Upper lobe of left lung (tissue), 6 donors: ENCODE measurements at regions not wholly inside any gene's neighbourhood (a gene's known extent, or its start where the extent isn't known, plus 50 kb on each side); places are given as distances from the start of the nearest gene placed in this dataset.
"Not testable (repeated sequence)": the region's sequence is repeated elsewhere in the genome, so short reads cannot be mapped to it uniquely, and the experiment has no call there.

ENCODE experiments used
- ATAC-seq, 2 donors: fragments of 200-7000 bp; cut with Tn5 transposase; one replicate each; pipeline ENCODE4 v1.9.1; 2022; ENCODE audit warnings: mild to moderate bottlenecking in 2 of 2, moderate library complexity in 2 of 2; ENCODE audit not compliant: low FRiP score in 2 of 2
- DNase-seq, 2 donors: peaks; one replicate each; pipeline ENCODE4 v3.0.0-alpha.2; 2019 to 2020
- H3K27ac ChIP-seq, 4 donors: fragments of 200-600 bp; sonication (generic); one replicate each; pipeline ENCODE4 v1.5.1; 2016 to 2019
- H3K27me3 ChIP-seq, 4 donors: fragments of 200-600 bp; sonication (generic); one replicate each; pipeline ENCODE4 v1.5.1; 2017 to 2019
- H3K36me3 ChIP-seq, 4 donors: fragments of 200-600 bp; sonication (generic); one replicate each; pipeline ENCODE4 v1.5.1; 2016 to 2019
- H3K4me1 ChIP-seq, 4 donors: fragments of 200-600 bp; sonication (generic); one replicate each; pipeline ENCODE4 v1.5.1; 2018 to 2019
- H3K4me3 ChIP-seq, 4 donors: fragments of 200-600 bp; sonication (generic); one replicate each; pipeline ENCODE4 v1.5.1; 2017 to 2019; ENCODE audit warnings: mild to moderate bottlenecking in 2 of 4, moderate library complexity in 1 of 4
- H3K9me3 ChIP-seq, 4 donors: fragments of 200-600 bp; sonication (generic); one replicate each; pipeline ENCODE4 v1.5.1; 2018 to 2019
- EP300 ChIP-seq, 4 donors: sonication (generic); formaldehyde crosslinking; IDR thresholded peaks; one replicate each; pipeline ENCODE4 v1.5.1; 2017; ENCODE audit warnings: antibody characterized with exemption in 4 of 4, control low read depth in 2 of 4
- POLR2A ChIP-seq, 4 donors: fragments of 450-650 bp; IDR thresholded peaks; one replicate each; pipeline ENCODE4 v1.5.1; 2016 to 2017; ENCODE audit warnings: antibody characterized with exemption in 4 of 4, mild to moderate bottlenecking in 2 of 4
- POLR2AphosphoS5 ChIP-seq, 2 donors: sonication (generic); formaldehyde crosslinking; IDR thresholded peaks; one replicate each; pipeline ENCODE4 v1.5.1; 2017; ENCODE audit warnings: antibody characterized with exemption in 2 of 2
- WGBS, 2 donors: methylation state at CpG; one replicate each; pipeline ENCODE4 v1.1.5; 2017 to 2018; 5-methylcytosine and 5-hydroxymethylcytosine counted together
- TF ChIP-seq, protein P1 (sequence below), 6 experiments: fragments of 450-650 bp in 4 of 6; fragments of 200-600 bp in 2 of 6; sonication (generic) in 2 of 6; IDR thresholded peaks; one replicate each; pipeline ENCODE4 v1.5.1; 2016 to 2019; ENCODE audit warnings: antibody characterized with exemption in 6 of 6
- donor health status: DM: no; HTN: no; CAD: no; lungs with moderate emphysema.
- donor health status: DM: no; HTN: yes; CAD: no; lungs with severe emphysema.

DNA sequence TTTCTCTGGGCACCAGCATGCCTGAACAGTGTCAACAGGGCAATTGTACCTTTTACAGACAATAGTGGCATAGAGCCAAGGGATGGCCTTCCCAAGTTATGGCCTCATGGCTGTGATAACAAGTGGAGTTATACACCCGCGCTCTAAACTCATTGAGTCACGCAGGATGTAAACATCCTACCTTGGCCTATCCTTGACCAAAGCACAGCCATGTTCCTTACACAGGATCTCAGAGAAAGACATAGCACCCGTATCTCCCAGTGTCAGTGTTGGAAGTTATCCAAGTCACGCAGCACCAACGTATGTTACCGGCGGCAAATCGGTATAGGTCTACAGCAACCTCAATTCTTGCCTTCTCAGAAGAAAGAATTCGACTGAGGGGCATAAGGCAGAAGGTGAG is 1654.9 kb upstream of the LRRTM3 start:
- Histone ChIP-seq H3K36me3 (no peaks in the 10 kb centered on the region), H3K4me3 (no peak overlapping the region), H3K4me1 (no peaks in the 10 kb centered on the region), H3K27me3 (no peaks in the 10 kb centered on the region), H3K9me3 (no peaks in the 10 kb centered on the region), H3K27ac (no peak overlapping the region)
- 87 to 93% methylated on average over 10 of the region's 10 CpGs for WGBS, 2 donors
- DNase-seq (no peak), ATAC-seq (no peak)
- no peak for TF ChIP-seq POLR2AphosphoS5 (IDR thresholded peaks at IDR 0.05)
- no peak for TF ChIP-seq EP300 (IDR thresholded peaks at IDR 0.05)
- TF ChIP-seq POLR2A (IDR thresholded peaks at IDR 0.05): no peak
- TF ChIP-seq, protein P1, sequence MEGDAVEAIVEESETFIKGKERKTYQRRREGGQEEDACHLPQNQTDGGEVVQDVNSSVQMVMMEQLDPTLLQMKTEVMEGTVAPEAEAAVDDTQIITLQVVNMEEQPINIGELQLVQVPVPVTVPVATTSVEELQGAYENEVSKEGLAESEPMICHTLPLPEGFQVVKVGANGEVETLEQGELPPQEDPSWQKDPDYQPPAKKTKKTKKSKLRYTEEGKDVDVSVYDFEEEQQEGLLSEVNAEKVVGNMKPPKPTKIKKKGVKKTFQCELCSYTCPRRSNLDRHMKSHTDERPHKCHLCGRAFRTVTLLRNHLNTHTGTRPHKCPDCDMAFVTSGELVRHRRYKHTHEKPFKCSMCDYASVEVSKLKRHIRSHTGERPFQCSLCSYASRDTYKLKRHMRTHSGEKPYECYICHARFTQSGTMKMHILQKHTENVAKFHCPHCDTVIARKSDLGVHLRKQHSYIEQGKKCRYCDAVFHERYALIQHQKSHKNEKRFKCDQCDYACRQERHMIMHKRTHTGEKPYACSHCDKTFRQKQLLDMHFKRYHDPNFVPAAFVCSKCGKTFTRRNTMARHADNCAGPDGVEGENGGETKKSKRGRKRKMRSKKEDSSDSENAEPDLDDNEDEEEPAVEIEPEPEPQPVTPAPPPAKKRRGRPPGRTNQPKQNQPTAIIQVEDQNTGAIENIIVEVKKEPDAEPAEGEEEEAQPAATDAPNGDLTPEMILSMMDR (IDR thresholded peaks at IDR 0.05): no peak

DNA sequence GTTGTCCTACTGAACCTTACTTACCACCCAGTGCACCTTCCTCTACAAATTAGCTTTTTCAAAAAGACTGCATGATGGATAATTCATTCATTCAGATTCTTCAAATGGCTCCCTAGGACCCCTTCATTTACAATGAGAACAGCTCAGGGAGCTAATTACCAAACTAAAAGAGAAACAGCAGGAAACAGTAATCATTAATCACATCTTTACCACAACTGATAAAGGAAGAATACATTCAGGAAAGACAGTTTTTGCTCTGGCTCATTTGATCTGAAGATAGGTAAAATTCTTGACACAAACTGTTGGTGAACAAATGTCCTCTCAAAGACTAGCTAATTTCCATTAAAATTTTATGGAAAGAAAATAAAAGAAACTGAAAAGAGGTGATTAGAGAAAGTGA is 1652.7 kb upstream of the LRRTM3 start:
- ATAC-seq (no peak), DNase-seq (no peak)
- Histone ChIP-seq H3K9me3 (no peaks in the 10 kb centered on the region), H3K36me3 (no peaks in the 10 kb centered on the region), H3K4me3 (no peak overlapping the region), H3K27ac (no peak overlapping the region), H3K27me3 (no peaks in the 10 kb centered on the region), H3K4me1 (no peaks in the 10 kb centered on the region)
- no peak for TF ChIP-seq POLR2AphosphoS5 (IDR thresholded peaks at IDR 0.05)
- TF ChIP-seq, protein P1 (IDR thresholded peaks at IDR 0.05): no peak
- TF ChIP-seq EP300 (IDR thresholded peaks at IDR 0.05): no peak
- no peak for TF ChIP-seq POLR2A (IDR thresholded peaks at IDR 0.05)

DNA sequence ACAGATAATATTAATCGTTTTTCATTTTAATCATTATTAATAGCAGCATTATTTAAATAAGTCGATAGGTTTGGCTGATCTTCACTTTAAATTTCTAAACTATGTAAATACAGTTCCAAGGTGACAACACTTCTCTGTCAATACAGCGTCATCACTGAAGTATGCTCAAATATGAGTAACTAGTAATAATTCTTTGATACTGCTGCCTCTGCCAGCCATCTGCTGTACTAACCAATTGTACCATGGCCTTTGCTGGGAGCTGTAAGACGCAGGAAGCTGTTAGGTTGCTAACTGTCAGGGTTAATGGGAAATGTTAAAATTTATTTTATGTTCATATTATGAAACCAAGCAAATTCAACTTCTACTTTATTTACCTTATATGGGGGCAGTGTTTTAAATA is 1650.5 kb upstream of the LRRTM3 start:
- H3K9me3 ChIP-seq: peaks cover 0 to 6% (median 3%) of the 10 kb centered on the region in 4 donors
- H3K27ac ChIP-seq: no peak overlapping the region
- no peak overlapping the region for H3K4me3 ChIP-seq
- no peaks in the 10 kb centered on the region for H3K36me3 ChIP-seq
- 58 to 84% methylated on average over 4 of the region's 4 CpGs for WGBS, 2 donors
- TF ChIP-seq EP300 (IDR thresholded peaks at IDR 0.05) (no peak), POLR2A (IDR thresholded peaks at IDR 0.05) (no peak), POLR2AphosphoS5 (IDR thresholded peaks at IDR 0.05) (no peak)
- TF ChIP-seq, protein P1 (IDR thresholded peaks at IDR 0.05): no peak
- no peaks in the 10 kb centered on the region for H3K4me1 ChIP-seq
- ATAC-seq (no peak), DNase-seq (no peak)
- no peaks in the 10 kb centered on the region for H3K27me3 ChIP-seq

DNA sequence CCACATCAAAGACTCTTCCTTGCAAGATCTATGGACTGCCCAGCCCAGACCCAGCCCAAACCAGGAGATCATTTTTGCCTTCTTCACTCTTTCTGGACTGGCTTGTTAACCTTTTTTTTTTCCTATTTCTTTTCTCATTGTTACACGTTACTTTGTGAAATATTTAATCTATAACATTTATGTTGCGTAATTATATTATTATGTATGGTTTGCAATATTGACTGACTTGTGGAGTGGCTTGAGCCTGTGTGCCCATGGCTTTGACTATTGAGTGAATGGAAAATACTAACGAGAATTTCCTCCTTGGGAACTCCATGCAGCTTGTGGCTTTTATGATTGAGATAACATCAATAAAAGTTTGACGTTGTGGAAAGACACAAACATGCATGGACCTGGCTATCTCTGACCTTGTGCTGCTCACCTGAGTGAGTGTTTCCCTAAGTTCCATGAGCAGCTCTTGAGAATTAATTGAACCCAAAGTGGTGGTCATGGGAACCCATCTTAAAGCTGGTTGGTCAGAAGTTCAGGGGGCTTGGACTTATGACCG is 1641.3 kb upstream of the LRRTM3 start:
- Histone ChIP-seq H3K27ac (no peak overlapping the region), H3K4me1 (no peaks in the 10 kb centered on the region), H3K4me3 (no peak overlapping the region), H3K27me3 (no peaks in the 10 kb centered on the region), H3K9me3 (peaks cover 0 to 17% (median 3%) of the 10 kb centered on the region in 4 donors), H3K36me3 (no peaks in the 10 kb centered on the region)
- DNase-seq: no peak
- TF ChIP-seq EP300 (IDR thresholded peaks at IDR 0.05): no peak
- no peak for TF ChIP-seq POLR2AphosphoS5 (IDR thresholded peaks at IDR 0.05)
- TF ChIP-seq, protein P1 (IDR thresholded peaks at IDR 0.05): no peak
- no peak for TF ChIP-seq POLR2A (IDR thresholded peaks at IDR 0.05)
- 85 to 89% methylated on average over 5 of the region's 5 CpGs for WGBS, 2 donors
- ATAC-seq: no peak

DNA sequence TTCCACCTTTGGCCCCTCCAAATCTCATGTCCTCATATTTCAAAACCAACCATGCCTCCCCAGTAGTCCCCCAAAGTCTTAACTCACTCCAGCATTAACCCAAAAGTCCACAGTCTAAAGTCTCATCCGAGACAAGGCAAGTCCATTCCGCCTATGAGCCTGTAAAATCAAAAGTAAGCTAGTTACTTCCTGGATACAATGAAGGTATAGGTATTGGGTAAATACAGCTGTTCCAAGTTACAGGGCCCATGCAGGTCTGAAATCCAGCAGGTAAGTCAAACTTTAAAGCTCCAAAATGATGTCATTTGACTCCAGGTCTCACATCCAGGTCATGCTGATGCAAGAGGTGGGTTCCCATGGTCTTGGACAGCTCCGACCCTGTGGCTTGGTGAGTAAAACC is 1640.1 kb upstream of the LRRTM3 start:
- not testable (repeated sequence) for H3K9me3 ChIP-seq, H3K4me3 ChIP-seq, H3K36me3 ChIP-seq, H3K27ac ChIP-seq, H3K27me3 ChIP-seq, H3K4me1 ChIP-seq, ATAC-seq, DNase-seq
- WGBS, 2 donors: 87 to 100% methylated on average over 2 to 3 of the region's 3 CpGs
